ENCODE measurements at regions not wholly inside any gene's neighbourhood (a gene's known extent, or its start where the extent isn't known, plus 50 kb on each side); places are given as distances from the start of the nearest gene placed in this dataset.

DNA sequence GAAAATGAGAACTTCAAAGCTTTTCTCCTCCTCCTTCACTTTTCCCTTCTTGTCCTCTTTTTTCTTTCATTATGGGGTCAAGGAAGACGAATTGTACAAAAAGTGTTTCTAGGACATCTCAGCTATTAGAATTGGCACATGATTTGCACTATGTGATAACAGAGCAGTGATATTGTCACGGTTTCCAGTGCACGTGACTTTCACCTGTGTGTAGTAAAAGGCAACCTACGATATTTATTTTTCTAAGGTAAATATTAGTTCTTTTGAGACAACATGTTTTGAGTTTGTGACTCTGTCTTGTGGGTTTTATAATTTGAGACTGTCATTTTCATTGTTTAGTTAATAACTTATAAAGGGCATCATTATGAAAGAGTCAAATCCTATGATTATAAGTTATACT lies 213.1 kb downstream of the PSAT1 start:
- TF ChIP-seq SUZ12 (IDR thresholded peaks at IDR 0.05) (no peak), FOXK2 (IDR thresholded peaks at IDR 0.05) (no peak), BHLHE40 (IDR thresholded peaks at IDR 0.05; ENCODE audit: borderline replicate concordance) (no peak), ZNF384 (IDR thresholded peaks at IDR 0.05) (no peak), TARDBP (IDR thresholded peaks at IDR 0.05) (no peak), SP1 (IDR thresholded peaks at IDR 0.05) (no peak), ARNT (IDR thresholded peaks at IDR 0.05) (no peak), HDGF (IDR thresholded peaks at IDR 0.05; ENCODE audit: borderline replicate concordance) (no peak), FOXM1 (IDR thresholded peaks at IDR 0.05; ENCODE audit: borderline replicate concordance) (no peak), CTBP1 (IDR thresholded peaks at IDR 0.05; ENCODE audit: borderline replicate concordance) (no peak), NFRKB (IDR thresholded peaks at IDR 0.05) (no peak), ELF4 (IDR thresholded peaks at IDR 0.05) (no peak)
- TF ChIP-seq, protein P1, sequence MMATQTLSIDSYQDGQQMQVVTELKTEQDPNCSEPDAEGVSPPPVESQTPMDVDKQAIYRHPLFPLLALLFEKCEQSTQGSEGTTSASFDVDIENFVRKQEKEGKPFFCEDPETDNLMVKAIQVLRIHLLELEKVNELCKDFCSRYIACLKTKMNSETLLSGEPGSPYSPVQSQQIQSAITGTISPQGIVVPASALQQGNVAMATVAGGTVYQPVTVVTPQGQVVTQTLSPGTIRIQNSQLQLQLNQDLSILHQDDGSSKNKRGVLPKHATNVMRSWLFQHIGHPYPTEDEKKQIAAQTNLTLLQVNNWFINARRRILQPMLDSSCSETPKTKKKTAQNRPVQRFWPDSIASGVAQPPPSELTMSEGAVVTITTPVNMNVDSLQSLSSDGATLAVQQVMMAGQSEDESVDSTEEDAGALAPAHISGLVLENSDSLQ (IDR thresholded peaks at IDR 0.05), result no peak
